ENCODE measurements at regions not wholly inside any gene's neighbourhood (a gene's known extent, or its start where the extent isn't known, plus 50 kb on each side); places are given as distances from the start of the nearest gene placed in this dataset.
A peak's percentile ranks its signal among the peaks of the same experiment; 100 is the strongest.

DNA sequence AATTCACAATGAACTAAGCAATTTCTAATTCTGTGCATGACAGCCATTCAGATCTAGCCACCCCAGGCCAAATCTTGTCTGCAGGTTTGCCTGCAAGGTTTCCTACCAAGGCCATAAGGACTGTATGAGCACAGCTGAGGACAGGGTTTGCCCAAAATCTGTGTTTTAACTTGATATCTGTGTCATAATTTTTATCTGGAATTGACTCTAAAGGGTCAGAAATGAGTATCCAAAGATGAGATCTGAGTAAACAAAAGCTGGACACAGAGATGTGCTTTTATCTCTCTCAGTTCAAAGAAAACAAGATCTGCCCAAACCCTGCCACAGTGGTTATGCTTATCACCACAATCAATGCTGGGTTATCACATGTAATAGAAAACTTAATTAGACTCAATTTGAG lies 154.6 kb upstream of the COL8A1 start:
- intact Hi-C loops (cut with micrococcal nuclease; ENCODE audit: unreplicated experiment) (no loop called here), in situ Hi-C loops (cut with MboI) (no loop called here)
- RAD21 ChIA-PET (ENCODE audit: unreplicated experiment), result no interaction called here
- peak; percentile 40; the same call in 2 of the 3 replicates for ATAC-seq
- H3K27ac ChIP-seq (ENCODE audit: control insufficient read depth, insufficient read depth), result no peak overlapping the region
- H4K20me1 ChIP-seq (ENCODE audit: control insufficient read depth, insufficient read depth), result no peaks in the 10 kb centered on the region
- CTCF ChIA-PET, result interaction anchor here (1.3 kb wide), 1 partner anchor 15 kb away, joined by 5 read pairs; no protein-coding TSS in a partner anchor
- SMC1A ChIA-PET (ENCODE audit: uncharacterized antibody, unreplicated experiment), result interaction anchor here (0.6 to 6.5 kb wide), 8 partner anchors 11 to 247 kb away, joined by 3 to 32 read pairs (median 4); no protein-coding TSS in a partner anchor
- no peak overlapping the region for H3K9ac ChIP-seq (ENCODE audit: control insufficient read depth, insufficient read depth, low read length)
- H3K79me2 ChIP-seq (ENCODE audit: control insufficient read depth, insufficient read depth, low read length), result no peaks in the 10 kb centered on the region
- no peaks in the 10 kb centered on the region; the same call in 1 of the 2 replicates for H3K4me1 ChIP-seq (ENCODE audit: control insufficient read depth, insufficient read depth, low read length)
- no peaks in the 10 kb centered on the region for H3K36me3 ChIP-seq (ENCODE audit: control insufficient read depth in 2 of 2, insufficient read depth in 2 of 2, low read length in 1 of 2)
- BruUV-seq (replicated peaks), result no TSS peak
- FAIRE-seq, result no peak
- no peak overlapping the region for H2AFZ ChIP-seq (ENCODE audit: control insufficient read depth, low read depth, low read length)
- no peaks in the 10 kb centered on the region for H3K27me3 ChIP-seq (replicated peaks in 1 of 2; ENCODE audit: control insufficient read depth in 2 of 2, insufficient read depth in 2 of 2, low read length in 1 of 2)
- H3K4me3 ChIP-seq, result no peak overlapping the region
- no peak for DNase-seq (ENCODE audit: low read depth, low spot score)
- POLR2A ChIA-PET, result no interaction called here
- H3K4me2 ChIP-seq (ENCODE audit: control insufficient read depth, insufficient read depth), result no peak overlapping the region
- no peaks in the 10 kb centered on the region; the same call in 1 of the 3 replicates for H3K9me3 ChIP-seq (replicated peaks; ENCODE audit: control insufficient read depth, insufficient read depth, low read length)
- TF ChIP-seq POLR2AphosphoS5 (IDR thresholded peaks at IDR 0.05; ENCODE audit: low read length) (no peak), YBX1 (IDR thresholded peaks at IDR 0.05) (no peak), NBN (IDR thresholded peaks at IDR 0.05) (no peak), SRF (IDR thresholded peaks at IDR 0.05; ENCODE audit: low read depth in 2 of 2, low read length in 2 of 2) (0 out of 4 replicates have a peak, but pooled peaks of 1 of the 2 experiments have one; percentile 60), SUZ12 (IDR thresholded peaks at IDR 0.05; ENCODE audit: unreplicated experiment) (no peak), CREB1 (IDR thresholded peaks at IDR 0.05; ENCODE audit: low read depth) (0 out of 2 replicates have a peak, but pooled peaks have one; percentile 28), WRNIP1 (IDR thresholded peaks at IDR 0.05; ENCODE audit: borderline replicate concordance, low read depth, low read length) (no peak), SIX5 (IDR thresholded peaks at IDR 0.05; ENCODE audit: low read depth, low read length, severe bottlenecking) (no peak)
- TF ChIP-seq, protein P1, sequence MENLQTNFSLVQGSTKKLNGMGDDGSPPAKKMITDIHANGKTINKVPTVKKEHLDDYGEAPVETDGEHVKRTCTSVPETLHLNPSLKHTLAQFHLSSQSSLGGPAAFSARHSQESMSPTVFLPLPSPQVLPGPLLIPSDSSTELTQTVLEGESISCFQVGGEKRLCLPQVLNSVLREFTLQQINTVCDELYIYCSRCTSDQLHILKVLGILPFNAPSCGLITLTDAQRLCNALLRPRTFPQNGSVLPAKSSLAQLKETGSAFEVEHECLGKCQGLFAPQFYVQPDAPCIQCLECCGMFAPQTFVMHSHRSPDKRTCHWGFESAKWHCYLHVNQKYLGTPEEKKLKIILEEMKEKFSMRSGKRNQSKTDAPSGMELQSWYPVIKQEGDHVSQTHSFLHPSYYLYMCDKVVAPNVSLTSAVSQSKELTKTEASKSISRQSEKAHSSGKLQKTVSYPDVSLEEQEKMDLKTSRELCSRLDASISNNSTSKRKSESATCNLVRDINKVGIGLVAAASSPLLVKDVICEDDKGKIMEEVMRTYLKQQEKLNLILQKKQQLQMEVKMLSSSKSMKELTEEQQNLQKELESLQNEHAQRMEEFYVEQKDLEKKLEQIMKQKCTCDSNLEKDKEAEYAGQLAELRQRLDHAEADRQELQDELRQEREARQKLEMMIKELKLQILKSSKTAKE (IDR thresholded peaks at IDR 0.05; ENCODE audit: low read depth, poor library complexity, severe bottlenecking), result no peak
- TF ChIP-seq, protein P2, sequence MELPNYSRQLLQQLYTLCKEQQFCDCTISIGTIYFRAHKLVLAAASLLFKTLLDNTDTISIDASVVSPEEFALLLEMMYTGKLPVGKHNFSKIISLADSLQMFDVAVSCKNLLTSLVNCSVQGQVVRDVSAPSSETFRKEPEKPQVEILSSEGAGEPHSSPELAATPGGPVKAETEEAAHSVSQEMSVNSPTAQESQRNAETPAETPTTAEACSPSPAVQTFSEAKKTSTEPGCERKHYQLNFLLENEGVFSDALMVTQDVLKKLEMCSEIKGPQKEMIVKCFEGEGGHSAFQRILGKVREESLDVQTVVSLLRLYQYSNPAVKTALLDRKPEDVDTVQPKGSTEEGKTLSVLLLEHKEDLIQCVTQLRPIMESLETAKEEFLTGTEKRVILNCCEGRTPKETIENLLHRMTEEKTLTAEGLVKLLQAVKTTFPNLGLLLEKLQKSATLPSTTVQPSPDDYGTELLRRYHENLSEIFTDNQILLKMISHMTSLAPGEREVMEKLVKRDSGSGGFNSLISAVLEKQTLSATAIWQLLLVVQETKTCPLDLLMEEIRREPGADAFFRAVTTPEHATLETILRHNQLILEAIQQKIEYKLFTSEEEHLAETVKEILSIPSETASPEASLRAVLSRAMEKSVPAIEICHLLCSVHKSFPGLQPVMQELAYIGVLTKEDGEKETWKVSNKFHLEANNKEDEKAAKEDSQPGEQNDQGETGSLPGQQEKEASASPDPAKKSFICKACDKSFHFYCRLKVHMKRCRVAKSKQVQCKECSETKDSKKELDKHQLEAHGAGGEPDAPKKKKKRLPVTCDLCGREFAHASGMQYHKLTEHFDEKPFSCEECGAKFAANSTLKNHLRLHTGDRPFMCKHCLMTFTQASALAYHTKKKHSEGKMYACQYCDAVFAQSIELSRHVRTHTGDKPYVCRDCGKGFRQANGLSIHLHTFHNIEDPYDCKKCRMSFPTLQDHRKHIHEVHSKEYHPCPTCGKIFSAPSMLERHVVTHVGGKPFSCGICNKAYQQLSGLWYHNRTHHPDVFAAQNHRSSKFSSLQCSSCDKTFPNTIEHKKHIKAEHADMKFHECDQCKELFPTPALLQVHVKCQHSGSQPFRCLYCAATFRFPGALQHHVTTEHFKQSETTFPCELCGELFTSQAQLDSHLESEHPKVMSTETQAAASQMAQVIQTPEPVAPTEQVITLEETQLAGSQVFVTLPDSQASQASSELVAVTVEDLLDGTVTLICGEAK (IDR thresholded peaks at IDR 0.05; ENCODE audit: borderline replicate concordance), result no peak
- TF ChIP-seq, protein P3, sequence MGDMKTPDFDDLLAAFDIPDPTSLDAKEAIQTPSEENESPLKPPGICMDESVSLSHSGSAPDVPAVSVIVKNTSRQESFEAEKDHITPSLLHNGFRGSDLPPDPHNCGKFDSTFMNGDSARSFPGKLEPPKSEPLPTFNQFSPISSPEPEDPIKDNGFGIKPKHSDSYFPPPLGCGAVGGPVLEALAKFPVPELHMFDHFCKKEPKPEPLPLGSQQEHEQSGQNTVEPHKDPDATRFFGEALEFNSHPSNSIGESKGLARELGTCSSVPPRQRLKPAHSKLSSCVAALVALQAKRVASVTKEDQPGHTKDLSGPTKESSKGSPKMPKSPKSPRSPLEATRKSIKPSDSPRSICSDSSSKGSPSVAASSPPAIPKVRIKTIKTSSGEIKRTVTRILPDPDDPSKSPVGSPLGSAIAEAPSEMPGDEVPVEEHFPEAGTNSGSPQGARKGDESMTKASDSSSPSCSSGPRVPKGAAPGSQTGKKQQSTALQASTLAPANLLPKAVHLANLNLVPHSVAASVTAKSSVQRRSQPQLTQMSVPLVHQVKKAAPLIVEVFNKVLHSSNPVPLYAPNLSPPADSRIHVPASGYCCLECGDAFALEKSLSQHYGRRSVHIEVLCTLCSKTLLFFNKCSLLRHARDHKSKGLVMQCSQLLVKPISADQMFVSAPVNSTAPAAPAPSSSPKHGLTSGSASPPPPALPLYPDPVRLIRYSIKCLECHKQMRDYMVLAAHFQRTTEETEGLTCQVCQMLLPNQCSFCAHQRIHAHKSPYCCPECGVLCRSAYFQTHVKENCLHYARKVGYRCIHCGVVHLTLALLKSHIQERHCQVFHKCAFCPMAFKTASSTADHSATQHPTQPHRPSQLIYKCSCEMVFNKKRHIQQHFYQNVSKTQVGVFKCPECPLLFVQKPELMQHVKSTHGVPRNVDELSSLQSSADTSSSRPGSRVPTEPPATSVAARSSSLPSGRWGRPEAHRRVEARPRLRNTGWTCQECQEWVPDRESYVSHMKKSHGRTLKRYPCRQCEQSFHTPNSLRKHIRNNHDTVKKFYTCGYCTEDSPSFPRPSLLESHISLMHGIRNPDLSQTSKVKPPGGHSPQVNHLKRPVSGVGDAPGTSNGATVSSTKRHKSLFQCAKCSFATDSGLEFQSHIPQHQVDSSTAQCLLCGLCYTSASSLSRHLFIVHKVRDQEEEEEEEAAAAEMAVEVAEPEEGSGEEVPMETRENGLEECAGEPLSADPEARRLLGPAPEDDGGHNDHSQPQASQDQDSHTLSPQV (IDR thresholded peaks at IDR 0.05), result no peak
- TF ChIP-seq, protein P4, sequence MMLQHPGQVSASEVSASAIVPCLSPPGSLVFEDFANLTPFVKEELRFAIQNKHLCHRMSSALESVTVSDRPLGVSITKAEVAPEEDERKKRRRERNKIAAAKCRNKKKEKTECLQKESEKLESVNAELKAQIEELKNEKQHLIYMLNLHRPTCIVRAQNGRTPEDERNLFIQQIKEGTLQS (IDR thresholded peaks at IDR 0.05; ENCODE audit: borderline replicate concordance, extremely low read depth, low read depth, low read length), result no peak
- TF ChIP-seq, protein P5, sequence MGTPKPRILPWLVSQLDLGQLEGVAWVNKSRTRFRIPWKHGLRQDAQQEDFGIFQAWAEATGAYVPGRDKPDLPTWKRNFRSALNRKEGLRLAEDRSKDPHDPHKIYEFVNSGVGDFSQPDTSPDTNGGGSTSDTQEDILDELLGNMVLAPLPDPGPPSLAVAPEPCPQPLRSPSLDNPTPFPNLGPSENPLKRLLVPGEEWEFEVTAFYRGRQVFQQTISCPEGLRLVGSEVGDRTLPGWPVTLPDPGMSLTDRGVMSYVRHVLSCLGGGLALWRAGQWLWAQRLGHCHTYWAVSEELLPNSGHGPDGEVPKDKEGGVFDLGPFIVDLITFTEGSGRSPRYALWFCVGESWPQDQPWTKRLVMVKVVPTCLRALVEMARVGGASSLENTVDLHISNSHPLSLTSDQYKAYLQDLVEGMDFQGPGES (IDR thresholded peaks at IDR 0.05), result no peak
